ENCODE measurements at regions not wholly inside any gene's neighbourhood (a gene's known extent, or its start where the extent isn't known, plus 50 kb on each side); places are given as distances from the start of the nearest gene placed in this dataset.
"Not testable (repeated sequence)": the region's sequence is repeated elsewhere in the genome, so short reads cannot be mapped to it uniquely, and the experiment has no call there.

- DNase-seq: no peak
Measured at GRCh38 chr16:56011808-56012481, 136.8 kb upstream of the CES5A start.

DNA sequence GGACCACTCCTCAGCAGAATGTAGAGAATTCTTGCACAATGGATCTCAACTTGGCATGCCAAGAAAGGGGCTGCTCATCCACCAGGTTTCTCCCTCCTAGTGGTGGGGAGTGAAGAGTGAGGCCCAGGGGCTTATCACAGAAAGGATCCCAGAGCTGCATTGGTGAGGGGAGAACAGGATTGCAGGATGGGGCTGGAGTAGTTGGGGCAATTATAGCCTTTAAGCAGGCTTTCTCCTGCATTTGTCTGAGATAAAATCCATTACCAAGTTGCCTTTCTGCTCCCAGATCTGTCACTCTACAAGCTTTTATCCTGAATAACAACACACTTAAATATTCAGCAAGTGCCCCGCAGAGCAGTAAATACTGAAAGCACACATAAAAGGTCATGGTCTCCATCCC, 130.8 kb upstream of the CES5A start:
- no peak for DNase-seq

- DNase-seq: no peak
Measured at GRCh38 chr16:55999683-56000082, 124.5 kb upstream of the CES5A start.

- no peak for DNase-seq
Measured at GRCh38 chr16:55993088-55993487, 117.9 kb upstream of the CES5A start.

- DNase-seq: no peak
Measured at GRCh38 chr16:55992551-55992950, 117.4 kb upstream of the CES5A start.

DNA sequence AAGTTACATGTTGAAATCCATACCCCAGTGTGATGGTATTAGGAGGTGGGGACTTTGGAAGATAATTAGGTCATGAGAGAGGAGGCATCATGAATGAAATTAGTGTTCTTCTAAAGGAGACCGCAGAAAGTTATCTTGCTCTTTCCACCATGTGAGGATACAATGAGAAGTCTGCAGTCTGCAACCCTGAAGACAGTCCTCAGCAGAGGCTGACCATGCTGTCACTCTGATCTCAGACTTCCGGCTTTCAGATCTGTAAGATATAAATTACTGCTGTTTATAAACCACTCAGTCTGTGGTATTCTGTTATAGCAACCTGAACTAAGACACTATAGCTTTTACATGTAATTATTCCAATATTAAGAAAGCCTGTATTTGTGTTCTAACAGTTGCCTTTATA, 116.7 kb upstream of the CES5A start:
- no peak for DNase-seq

- no peak for DNase-seq
Measured at GRCh38 chr16:55989569-55989907, 114.4 kb upstream of the CES5A start.

DNA sequence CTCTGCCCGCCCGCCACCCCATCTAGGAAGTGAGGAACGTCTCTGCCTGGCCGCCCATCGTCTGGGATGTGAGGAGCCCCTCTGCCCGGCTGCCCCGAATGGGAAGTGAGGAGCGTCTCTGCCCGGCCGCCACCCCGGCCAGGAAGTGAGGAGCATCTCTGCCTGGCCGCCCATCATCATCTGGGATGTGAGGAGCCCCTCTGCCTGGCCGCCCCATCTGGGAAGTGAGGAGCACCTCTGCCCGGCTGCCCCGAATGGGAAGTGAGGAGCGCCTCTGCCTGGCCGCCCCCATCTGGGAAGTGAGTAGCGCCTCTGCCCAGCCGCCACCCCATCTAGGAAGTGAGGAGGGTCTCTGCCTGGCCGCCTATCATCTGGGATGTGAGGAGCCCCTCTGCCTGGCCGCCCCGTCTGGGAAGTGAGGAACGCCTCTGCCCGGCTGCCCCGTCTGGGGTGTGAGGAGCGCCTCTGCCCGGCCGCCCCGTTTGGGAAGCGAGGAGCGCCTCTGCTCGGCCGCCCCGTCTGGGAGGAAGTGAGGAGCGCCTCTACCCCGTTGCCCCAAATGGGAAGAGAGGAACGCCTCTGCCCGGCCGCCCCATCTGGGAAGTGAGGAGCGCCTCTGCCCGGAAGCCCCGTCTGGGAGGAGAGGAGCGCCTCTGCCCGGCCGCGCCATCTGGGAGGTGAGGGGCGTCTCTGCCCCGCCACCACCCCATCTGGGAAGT, 113.8 kb upstream of the CES5A start:
- DNase-seq: not testable (repeated sequence)

DNA sequence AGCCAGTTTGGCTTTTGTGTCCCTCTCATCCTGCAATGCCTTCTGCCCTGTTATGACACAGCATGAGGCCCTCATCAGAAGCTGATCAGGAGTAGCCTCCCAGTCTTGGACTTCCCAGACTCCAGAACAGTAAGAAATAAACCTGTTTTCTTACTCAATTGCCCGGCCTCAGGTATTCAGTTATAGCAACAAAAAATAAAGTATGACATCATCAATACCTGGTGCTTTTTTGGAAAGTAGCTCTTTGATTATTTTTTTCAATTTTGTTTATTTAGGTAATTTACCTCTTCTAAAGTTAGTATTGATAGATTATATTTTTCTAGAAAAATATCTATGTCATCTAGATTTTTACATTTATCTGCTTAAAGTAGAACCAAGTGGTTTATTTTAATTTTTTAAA, 112.8 kb upstream of the CES5A start:
- no peak for DNase-seq

DNA sequence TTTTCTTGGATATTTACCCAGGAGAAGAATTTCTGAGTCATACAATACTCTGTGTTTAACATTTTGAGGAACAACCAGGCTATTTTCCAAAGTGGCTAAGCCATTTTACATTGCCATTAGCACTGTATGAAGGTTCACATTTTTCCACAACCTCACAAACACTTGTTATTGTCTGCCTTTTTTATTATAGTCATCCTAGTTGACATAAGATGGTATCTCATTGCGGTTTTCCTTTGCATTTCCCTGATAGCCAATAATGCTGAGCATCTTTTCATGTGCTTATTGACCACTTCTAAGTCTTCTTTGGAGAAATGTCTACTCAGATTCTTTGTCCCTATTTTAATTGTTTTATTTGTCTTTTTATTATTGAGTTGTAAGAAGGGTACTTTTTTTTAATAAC, 107.4 kb upstream of the CES5A start:
- no peak for DNase-seq

GRCh38 chr16:55981557-55981956, 106.4 kb upstream of the CES5A start:
- DNase-seq: no peak

DNA sequence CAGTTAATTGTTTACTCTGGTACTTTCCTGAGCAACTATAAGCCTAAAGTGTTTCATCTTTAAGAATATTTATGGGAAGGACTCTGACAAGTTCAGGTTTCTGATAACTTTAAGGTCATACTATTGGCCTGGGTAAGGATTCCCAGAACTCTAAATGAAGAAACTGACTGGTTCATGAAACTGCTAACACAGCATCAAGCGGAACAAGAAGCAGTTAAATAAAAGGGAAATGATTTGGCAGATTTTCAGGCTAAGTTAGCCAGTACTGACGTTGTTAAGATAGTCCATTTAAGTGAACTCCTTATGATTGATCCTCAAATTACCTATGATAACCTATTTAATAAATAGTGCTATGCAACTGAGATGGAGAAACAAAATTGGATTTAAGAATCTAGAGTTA, 101.6 kb upstream of the CES5A start:
- no peak for DNase-seq

DNA sequence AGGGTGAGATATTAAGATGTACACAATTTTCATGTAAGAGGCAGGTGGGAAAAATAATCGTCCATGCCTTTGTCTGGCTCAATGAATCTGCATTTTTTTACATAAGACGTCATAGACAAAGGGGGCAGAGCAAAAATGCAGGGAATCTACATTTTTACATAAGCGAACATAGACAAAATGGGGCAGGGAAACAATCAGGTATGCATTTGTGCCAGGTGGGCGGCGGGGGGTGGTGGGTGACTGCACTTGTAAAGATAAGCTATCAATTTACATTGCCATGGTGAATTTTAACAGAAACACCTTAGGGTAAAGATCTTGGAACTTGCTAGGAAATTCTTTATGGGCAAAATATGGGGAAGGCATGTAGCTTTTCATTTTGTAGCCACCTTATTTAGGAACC, 96.3 kb upstream of the CES5A start:
- DNase-seq: no peak

DNA sequence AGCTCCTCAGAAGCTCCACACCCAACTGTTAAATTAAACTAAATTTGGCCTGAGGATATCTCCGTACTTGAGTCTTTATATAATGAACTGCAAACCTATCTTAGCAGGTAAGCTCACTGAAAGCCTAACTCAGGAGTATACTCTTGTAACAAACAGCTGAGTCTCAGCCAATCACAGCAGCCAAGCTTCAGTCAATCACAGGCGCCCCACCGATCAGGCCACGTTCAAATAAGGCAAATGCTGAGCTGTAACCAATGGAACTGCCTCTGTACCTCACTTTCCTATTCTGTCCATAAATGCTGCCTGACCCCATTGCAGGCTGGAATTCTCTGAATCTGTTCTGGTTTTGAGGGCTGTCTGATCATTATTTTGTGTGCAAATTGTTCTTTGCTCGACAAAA, 93.0 kb upstream of the CES5A start:
- DNase-seq: no peak

DNA sequence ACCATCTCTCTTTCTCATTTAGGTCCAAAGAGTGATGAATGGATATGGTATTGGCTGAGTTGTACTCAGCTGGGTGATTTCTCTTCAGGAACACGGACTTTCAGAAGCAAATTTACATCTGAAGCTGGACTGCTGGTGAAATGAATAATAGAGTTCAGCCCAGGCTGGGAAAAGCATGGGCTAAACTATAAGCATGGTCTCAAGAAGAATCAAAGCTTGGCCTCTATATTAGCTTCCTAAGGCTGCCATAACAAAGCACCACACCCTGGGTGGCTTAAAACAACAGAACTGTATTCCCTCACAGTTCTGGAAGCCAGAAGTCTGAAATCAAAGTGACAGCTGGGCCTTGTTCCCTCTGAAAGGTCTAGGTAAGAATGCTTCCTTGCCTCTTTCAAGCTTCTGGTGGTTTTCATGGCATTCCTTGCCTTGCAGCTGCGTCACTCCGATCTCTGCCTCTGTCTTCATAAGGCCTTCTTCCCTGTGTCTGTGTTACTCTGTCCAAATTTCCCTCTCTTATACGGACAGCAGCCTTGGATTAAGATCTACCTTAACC, 89.8 kb upstream of the CES5A start:
- no peak for DNase-seq

- no peak for DNase-seq
Measured at GRCh38 chr16:55955845-55956244, 80.7 kb upstream of the CES5A start.

DNA sequence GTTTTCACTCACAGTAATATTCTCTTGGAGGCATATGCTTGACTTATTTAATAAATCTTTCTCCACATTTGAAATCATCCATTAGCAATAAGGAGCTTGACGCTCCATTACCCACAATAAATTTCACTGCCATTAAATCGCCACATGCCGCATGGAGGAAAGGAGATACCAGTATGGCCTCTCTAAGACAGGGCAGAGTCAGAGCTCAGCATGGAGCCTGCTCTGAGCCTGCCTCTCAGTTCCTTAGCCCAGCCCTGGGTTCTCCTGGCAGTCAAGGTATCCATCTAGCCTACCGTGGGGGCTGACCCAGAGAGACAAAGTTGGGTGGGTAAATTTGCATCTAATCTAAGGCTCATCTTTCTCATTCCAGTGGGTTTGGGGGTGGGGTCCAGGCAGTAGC, 80.3 kb upstream of the CES5A start:
- no peak for DNase-seq

- DNase-seq: no peak
Measured at GRCh38 chr16:55954906-55955305, 79.7 kb upstream of the CES5A start.

DNA sequence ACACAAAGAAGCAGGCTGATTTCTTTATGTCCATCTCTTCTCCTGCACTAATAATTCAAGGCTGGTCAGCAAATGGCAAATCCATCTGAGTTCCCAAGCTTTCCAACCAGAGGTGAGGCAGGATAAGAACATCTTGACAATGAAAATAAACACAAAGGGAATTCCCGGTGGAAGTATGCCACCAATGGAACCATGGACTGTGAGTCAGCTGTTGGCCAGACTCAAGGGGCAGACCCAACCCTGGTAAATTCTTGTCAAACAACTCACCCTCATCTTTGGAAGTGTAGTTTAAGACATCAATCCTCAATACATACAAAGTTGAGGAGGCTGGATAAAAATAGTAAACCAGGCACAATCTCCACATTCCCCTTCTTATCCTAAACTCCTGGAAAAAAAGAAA, 74.3 kb upstream of the CES5A start:
- no peak for DNase-seq

- no peak for DNase-seq
Measured at GRCh38 chr16:55948230-55948629, 73.1 kb upstream of the CES5A start.

DNA sequence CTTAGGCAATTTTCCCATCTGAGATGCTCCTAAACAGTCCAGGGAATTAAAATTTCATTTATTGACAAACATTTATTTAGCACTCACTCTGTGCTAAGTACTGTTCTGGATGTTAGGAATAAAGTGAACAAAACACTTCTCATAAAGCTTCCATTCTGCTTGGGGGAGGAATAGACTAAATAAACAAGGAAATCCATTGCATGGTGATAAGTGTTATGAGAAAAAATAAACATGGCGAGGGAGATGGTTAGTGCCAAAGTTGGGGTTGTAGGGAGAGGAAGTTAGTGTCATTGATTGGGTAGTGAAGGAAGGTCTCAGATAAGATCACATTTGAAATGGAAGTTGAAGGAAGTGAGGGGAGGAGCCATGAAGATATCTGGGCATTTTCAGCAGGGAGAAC, 72.2 kb upstream of the CES5A start:
- no peak for DNase-seq

- DNase-seq: peak; percentile 8
Measured at GRCh38 chr16:55944377-55944802, 69.2 kb upstream of the CES5A start.

GRCh38 chr16:55943267-55943666, 68.1 kb upstream of the CES5A start:
- DNase-seq: no peak

DNA sequence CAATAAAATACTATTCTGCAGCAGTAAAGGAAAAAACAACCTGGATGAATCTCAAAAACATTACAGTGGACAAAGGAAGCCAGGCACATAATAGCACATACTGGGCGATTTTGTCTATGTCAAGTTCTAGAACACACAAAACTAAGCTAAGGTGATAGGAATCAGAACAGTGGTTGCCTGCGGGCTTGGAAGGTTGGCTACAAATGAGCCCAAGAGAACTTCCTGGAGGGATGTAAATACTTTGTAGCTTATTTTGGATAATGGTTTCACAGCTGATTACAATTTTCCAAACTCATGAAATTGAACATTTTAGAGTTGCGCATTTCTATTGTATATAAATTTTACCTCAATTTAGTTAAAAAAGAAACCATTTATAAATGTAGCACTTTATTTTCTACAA, 67.6 kb upstream of the CES5A start:
- no peak for DNase-seq

DNA sequence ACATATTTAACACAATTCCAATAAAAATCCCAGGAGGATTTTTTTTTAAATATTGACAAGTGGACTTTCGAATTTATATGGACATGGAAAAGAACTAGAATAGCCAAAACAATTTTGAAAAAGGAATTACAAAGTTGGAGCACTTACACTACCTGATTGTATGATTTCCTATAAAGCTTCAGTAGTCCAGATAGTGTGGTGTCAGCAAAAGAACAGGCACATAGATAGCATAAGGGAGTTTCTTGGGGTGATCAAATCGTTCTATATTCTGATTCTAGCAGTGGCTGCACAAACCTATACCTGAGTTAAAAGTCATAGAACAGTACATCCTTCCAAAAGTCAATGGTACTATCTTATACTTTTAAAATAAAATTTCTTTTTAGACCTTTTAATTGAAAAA, 66.4 kb upstream of the CES5A start:
- no peak for DNase-seq

All from MV-4-11 (cell line).